Non-pigmented ciliary epithelial cell (primary cell): ENCODE measurements at regions not wholly inside any gene's neighbourhood (a gene's known extent, or its start where the extent isn't known, plus 50 kb on each side); places are given as distances from the start of the nearest gene placed in this dataset.
"Not testable (repeated sequence)": the region's sequence is repeated elsewhere in the genome, so short reads cannot be mapped to it uniquely, and the experiment has no call there.

Experiments
- DNase-seq: peaks from one replicate; pipeline ENCODE4 v3.0.0-alpha.2; 2010; ENCODE audit warnings: low read depth

DNA sequence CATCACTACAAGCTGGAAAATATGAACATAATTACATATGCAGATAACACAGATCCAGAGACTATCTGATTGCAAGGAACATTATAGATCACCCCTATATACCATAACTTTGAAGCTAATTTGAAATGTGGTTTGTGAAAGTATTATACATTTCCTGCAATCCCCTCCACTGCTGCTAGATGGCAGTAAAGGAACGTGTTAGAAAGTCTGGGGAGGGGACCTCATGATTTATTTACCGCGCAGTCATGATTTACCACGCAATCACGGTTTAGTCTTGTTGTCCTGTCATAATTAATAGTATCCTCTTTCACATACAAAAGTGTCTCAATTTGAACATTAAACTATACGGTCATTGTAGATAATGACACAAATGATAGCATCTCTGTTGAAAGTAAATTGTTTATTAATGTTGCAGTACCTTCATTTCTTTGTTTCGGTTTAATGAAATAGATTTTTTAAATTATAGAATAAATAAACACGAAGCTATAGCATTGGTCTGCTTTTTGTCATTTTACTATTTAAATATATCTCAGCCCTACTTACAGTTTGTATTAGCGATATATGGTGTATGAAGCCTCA, 145.3 kb upstream of the PRSS1 start:
- no peak for DNase-seq

DNA sequence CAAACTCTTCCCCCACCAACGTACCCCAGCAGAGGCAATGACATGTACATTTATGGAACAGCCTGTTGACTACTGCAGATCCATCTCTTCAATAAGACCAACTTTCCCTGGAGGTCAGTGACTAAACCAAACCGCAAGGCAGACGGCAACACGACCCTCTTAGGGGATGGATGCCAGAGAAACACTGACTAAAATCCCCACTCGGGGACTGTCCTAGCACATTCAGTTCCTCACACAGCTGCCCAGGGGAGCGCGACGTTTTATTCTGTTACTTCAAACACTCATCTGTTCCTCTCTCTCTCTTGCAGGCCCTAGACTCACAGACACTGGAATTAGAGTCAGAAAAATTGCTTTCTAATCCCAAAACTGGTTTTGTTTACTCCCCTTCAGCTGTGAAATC, 146.5 kb upstream of the PRSS1 start:
- DNase-seq = no peak

GRCh38 chr7:142602183-142602582, 147.1 kb upstream of the PRSS1 start:
- no peak for DNase-seq

DNA sequence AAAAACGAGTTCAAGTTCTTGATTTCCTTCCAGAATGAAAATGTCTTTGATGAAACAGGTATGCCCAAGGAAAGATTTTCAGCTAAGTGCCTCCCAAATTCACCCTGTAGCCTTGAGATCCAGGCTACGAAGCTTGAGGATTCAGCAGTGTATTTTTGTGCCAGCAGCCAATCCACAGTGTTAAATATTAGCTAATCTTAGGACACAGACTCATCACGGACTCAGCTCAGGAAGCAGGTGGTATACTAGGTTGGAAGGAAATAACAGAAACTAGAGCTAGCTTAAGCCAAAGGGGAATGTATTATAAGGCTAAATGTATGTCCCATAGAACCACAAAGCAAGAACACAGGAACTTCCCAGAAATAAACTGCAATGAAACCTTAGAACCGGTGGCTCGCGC, 151.0 kb upstream of the PRSS1 start:
- no peak for DNase-seq

- DNase-seq = no peak
These were observed 151.7 kb upstream of the PRSS1 start for GRCh38 chr7:142597547-142597946.

- DNase-seq = no peak
These were observed 153.3 kb upstream of the PRSS1 start for GRCh38 chr7:142595816-142596516.

GRCh38 chr7:142594078-142594477, 155.2 kb upstream of the PRSS1 start:
- DNase-seq = no peak

GRCh38 chr7:142593106-142593505, 156.2 kb upstream of the PRSS1 start:
- DNase-seq = no peak

GRCh38 chr7:142592664-142593063, 156.6 kb upstream of the PRSS1 start:
- no peak for DNase-seq

- DNase-seq = no peak
These were observed 157.0 kb upstream of the PRSS1 start for GRCh38 chr7:142592231-142592630.

DNA sequence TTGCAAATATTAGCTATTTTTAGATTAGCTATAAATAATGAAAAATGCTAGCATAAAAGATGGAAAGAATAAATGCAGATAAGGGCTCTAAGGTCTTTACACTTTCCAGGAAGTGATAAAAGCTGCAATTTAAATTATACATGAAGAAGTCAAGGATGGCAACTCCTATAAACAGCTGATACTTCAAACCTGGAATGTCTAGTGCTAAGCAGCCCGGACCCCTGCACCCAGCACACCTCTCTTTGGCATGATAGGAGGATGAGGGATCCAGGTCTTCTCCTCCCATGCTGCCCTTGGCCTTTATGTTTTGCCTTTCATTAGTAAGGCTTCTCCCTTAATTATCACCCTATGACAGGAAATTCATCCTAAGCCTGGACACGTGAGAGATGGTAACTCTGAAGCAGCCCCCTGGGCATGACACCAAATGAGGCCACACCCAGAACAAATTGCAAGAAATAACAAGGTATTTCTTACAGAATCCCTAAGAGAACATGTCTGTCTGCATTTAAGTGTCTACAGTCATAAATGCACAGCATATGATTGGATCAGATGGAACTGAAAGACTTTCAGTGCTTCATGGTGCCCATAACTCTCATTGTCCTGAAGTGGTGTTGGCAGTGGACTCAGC, 158.3 kb upstream of the PRSS1 start:
- DNase-seq = no peak

GRCh38 chr7:142590077-142590476, 159.2 kb upstream of the PRSS1 start:
- DNase-seq = no peak

GRCh38 chr7:142587578-142588191, 161.6 kb upstream of the PRSS1 start:
- no peak for DNase-seq

- no peak for DNase-seq
These were observed 162.7 kb upstream of the PRSS1 start for GRCh38 chr7:142586611-142587010.

DNA sequence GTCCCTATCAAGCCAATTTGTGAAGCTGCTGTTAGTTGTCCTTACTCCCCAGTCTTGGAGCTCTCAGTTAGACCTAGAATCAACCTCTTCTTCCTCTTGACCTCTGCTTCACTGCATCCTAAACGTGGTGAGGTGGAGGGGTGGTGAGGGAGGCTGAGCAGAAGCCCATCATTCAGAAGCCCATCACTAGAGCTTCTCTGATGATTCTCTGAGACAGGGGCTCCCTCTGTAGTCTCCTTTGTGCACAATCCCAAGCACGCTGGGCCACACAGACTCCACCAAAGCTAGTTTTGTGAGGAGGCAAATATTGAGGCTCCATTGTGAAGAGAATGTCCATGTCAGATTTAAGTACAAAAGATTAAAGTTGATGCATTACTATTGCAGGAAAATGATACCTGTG, 163.8 kb upstream of the PRSS1 start:
- no peak for DNase-seq

DNA sequence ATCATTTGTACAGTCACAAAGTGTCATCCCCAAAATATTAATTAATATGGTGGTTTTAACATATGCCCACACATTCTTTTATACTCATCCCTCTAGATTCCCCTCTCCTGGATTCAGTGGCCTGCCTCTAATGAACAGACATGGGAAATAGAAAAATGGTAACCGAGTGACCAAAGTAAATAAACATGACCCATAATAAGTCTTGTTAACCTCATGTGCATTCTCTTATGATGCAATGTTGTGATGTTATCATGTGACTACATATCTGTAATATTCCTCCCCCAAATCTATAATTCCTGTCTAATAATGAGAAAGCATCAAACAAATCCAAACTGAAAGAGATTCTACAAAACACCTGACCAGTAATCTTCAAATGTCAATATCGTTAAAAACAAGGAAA, 164.5 kb upstream of the PRSS1 start:
- no peak for DNase-seq

GRCh38 chr7:142583446-142583845, 165.8 kb upstream of the PRSS1 start:
- peak; percentile 80 for DNase-seq

DNA sequence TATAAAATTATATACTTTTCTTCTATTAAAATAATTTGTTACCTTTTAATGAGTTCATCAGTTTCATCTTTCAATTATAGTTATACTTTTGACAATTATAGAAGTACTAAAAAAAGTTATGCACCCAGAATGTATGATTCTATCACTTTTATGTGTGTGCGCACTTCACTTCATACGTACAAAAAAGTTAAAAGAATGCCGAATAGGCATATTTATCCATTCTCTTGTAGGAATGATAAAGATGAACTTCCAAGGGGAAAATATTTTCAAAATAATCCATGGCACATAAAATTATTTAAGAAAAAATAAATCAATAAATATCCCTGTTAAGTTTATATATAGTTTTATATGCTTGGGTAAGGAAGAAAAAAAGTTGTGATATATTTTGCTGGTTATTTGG, 166.9 kb upstream of the PRSS1 start:
- DNase-seq = no peak

GRCh38 chr7:142581341-142581740, 167.9 kb upstream of the PRSS1 start:
- no peak for DNase-seq

DNA sequence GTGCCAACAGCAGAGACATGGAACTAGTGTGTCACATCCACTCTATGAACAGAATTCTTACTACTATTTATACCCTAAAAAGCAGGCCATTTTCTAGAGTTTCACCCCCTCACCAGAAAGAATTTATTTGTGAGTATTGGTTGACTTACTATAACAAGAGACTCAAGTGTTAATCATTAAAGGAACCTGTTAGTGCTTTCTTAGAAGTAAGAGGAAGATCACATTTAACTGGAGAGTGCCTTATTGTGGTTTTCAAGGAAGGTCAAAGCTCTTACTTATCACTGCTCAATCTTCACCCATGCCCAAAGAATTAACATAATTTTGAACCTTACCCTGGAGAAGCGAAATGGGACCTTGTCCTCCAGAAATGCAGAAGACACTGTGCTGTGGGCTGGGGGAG, 169.3 kb upstream of the PRSS1 start:
- no peak for DNase-seq

- DNase-seq = not testable (repeated sequence)
These were observed 173.9 kb upstream of the PRSS1 start for GRCh38 chr7:142575351-142575750.

DNA sequence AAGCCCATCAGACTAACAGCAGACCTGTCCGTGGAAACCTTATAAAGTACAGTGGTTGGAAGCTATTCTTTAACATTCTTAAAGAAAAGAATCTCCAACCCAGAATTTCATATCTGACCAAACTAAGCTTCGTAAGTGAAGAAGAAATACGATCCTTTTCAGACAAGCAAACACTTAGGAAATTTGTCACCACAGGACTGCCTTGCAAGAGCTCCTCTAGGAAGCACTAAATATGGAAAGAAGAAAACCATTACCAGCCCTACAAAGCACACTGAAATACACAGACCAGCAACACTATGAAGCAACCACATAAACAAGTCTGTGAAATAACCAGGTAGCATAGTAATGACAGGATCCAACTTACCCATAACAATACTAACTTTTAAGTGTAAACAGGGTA, 177.7 kb upstream of the PRSS1 start:
- DNase-seq = no peak

GRCh38 chr7:142569851-142570250, 179.4 kb upstream of the PRSS1 start:
- DNase-seq = no peak
